HG02571 (cell line): ENCODE measurements at regions not wholly inside any gene's neighbourhood (a gene's known extent, or its start where the extent isn't known, plus 50 kb on each side); places are given as distances from the start of the nearest gene placed in this dataset.
"Not testable (repeated sequence)": the region's sequence is repeated elsewhere in the genome, so short reads cannot be mapped to it uniquely, and the experiment has no call there.

ENCODE experiments used
- ATAC-seq: cut with Tn5 transposase; IDR thresholded peaks from one replicate; pipeline ENCODE4 v1.9.1; 2021; ENCODE audit warnings: mild to moderate bottlenecking, moderate library complexity; ENCODE audit not compliant: unreplicated experiment

- no peak for ATAC-seq
Observed at GRCh38 chr18:10135302-10135926, 221.6 kb downstream of the VAPA start.

GRCh38 chr18:10138719-10139118, 224.9 kb downstream of the VAPA start:
- ATAC-seq, result no peak

- ATAC-seq, result no peak
Observed at GRCh38 chr18:10139783-10140410, 226.1 kb downstream of the VAPA start.

- no peak for ATAC-seq
Observed at GRCh38 chr18:10140461-10141282, 226.9 kb downstream of the VAPA start.

GRCh38 chr18:10141559-10141958, 227.7 kb downstream of the VAPA start:
- ATAC-seq, result no peak

GRCh38 chr18:10142056-10142455, 228.2 kb downstream of the VAPA start:
- ATAC-seq, result no peak

GRCh38 chr18:10142496-10143160, 228.8 kb downstream of the VAPA start:
- ATAC-seq, result no peak

GRCh38 chr18:10143596-10143995, 229.8 kb downstream of the VAPA start:
- ATAC-seq, result no peak

GRCh38 chr18:10145546-10145945, 231.7 kb downstream of the VAPA start:
- ATAC-seq, result no peak

GRCh38 chr18:10147226-10147625, 233.4 kb downstream of the VAPA start:
- no peak for ATAC-seq

- no peak for ATAC-seq
Observed at GRCh38 chr18:10147752-10148151, 233.9 kb downstream of the VAPA start.

GRCh38 chr18:10148189-10148929, 234.5 kb downstream of the VAPA start:
- no peak for ATAC-seq

- ATAC-seq, result no peak
Observed at GRCh38 chr18:10149768-10150556, 236.1 kb downstream of the VAPA start.

- not testable (repeated sequence) for ATAC-seq
Observed at GRCh38 chr18:10150576-10150975, 236.8 kb downstream of the VAPA start.

- no peak for ATAC-seq
Observed at GRCh38 chr18:10152475-10152874, 238.7 kb downstream of the VAPA start.

GRCh38 chr18:10153924-10154752, 240.3 kb downstream of the VAPA start:
- ATAC-seq, result no peak

- no peak for ATAC-seq
Observed at GRCh38 chr18:10157706-10158105, 243.9 kb downstream of the VAPA start.

- ATAC-seq, result no peak
Observed at GRCh38 chr18:10160251-10160650, 246.4 kb downstream of the VAPA start.

- no peak for ATAC-seq
Observed at GRCh38 chr18:10161315-10161714, 247.5 kb downstream of the VAPA start.
